ENCODE measurements at regions not wholly inside any gene's neighbourhood (a gene's known extent, or its start where the extent isn't known, plus 50 kb on each side); places are given as distances from the start of the nearest gene placed in this dataset.

DNA sequence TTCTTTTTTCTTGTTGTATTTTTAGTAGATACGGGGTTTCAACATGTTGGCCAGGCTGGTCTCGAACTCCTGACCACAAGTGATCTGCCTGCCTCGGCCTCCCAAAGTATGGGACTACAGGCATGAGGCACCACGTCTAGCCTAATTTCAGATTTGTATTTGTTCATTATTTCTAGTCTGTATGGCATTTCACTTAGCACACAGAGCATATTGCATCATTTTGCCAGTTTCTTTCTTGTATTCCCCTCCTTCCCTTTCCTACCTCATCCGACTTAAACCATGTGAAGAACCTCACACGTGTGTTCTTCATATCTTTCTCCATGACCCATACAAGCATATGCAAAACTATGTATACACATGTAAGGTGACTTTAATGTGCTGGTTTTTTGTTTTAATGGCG lies 470.0 kb downstream of the CBLN4 start:
- TF ChIP-seq, protein P1, sequence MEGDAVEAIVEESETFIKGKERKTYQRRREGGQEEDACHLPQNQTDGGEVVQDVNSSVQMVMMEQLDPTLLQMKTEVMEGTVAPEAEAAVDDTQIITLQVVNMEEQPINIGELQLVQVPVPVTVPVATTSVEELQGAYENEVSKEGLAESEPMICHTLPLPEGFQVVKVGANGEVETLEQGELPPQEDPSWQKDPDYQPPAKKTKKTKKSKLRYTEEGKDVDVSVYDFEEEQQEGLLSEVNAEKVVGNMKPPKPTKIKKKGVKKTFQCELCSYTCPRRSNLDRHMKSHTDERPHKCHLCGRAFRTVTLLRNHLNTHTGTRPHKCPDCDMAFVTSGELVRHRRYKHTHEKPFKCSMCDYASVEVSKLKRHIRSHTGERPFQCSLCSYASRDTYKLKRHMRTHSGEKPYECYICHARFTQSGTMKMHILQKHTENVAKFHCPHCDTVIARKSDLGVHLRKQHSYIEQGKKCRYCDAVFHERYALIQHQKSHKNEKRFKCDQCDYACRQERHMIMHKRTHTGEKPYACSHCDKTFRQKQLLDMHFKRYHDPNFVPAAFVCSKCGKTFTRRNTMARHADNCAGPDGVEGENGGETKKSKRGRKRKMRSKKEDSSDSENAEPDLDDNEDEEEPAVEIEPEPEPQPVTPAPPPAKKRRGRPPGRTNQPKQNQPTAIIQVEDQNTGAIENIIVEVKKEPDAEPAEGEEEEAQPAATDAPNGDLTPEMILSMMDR (conservative IDR thresholded peaks at IDR 0.05): no peak
- no peak for TF ChIP-seq EZH2 (IDR thresholded peaks at IDR 0.05; ENCODE audit: low read depth)

All from PC-9 (cell line).